Esophagus muscularis mucosa (tissue), 2 donors: ENCODE measurements at regions not wholly inside any gene's neighbourhood (a gene's known extent, or its start where the extent isn't known, plus 50 kb on each side); places are given as distances from the start of the nearest gene placed in this dataset.

Experiments
- POLR2A ChIP-seq: fragments of 450-650 bp; IDR thresholded peaks from one replicate; pipeline ENCODE4 v1.6.1; 2017; ENCODE audit warnings: antibody characterized with exemption, moderate library complexity, mild to moderate bottlenecking, low read depth
- POLR2AphosphoS5 ChIP-seq, 2 donors: sonication (generic); formaldehyde crosslinking; IDR thresholded peaks; one replicate each; pipeline ENCODE4 v1.6.1; 2017; ENCODE audit warnings: antibody characterized with exemption in 2 of 2

DNA sequence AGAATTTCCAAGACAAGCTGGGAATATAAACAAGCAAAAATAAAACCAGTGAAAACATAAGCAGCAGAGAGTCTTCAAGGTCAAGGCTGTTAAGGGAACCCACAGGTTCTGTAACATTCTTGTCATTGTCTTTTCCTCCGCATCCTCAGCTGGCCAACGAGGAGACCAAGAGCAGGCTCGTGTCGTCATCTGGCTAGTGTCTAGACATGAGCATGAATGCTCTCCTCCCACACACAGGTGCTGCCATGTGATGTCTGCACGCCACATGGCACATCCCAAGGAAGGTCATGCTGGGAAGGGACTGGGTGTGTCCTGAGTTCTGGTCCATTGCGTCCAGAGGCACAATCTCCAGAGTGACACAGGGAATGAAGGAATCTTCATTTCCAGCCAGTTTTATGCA, 156.2 kb downstream of the POLR2M start:
- TF ChIP-seq POLR2A (no peak), POLR2AphosphoS5 (IDR thresholded peaks at IDR 0.05) (no peak)
